ENCODE measurements at regions not wholly inside any gene's neighbourhood (a gene's known extent, or its start where the extent isn't known, plus 50 kb on each side); places are given as distances from the start of the nearest gene placed in this dataset.

DNA sequence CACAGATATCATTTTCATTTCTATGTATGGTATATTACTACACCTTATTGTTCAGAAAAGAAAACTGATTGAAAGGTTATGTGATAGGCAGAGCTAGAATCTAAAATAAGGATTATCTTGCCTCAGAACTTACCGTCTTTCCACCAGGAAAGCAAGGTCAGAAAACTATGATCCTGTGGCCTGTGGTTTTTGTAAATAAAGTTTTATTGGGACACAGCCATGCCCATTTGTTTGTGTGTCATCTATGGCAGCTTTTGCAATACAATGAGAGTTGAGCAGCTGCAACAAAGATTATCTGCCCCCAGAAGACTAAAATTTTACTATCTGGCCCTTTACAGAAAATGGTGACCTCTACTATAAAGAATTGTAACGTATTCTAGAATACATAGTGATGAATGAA is 314.7 kb upstream of the SLCO3A1 start:
- Histone ChIP-seq H3K4me3 (ENCODE audit: low read length in 2 of 2) (no peak overlapping the region), H3K27ac (ENCODE audit: low read depth in 2 of 2, low read length in 2 of 2) (no peak overlapping the region), H3K36me3 (ENCODE audit: control insufficient read depth in 2 of 2, insufficient read depth in 2 of 2, low read length in 2 of 2) (no peaks in the 10 kb centered on the region), H3K9me3 (ENCODE audit: control insufficient read depth in 2 of 2, low read length in 2 of 2) (no peaks in the 10 kb centered on the region), H3K9ac (ENCODE audit: low read depth in 1 of 2, low read length in 2 of 2) (no peak overlapping the region), H3K27me3 (ENCODE audit: control insufficient read depth in 2 of 2, insufficient read depth in 2 of 2, low read length in 2 of 2) (no peaks in the 10 kb centered on the region), H3K4me1 (ENCODE audit: control insufficient read depth in 2 of 2, insufficient read depth in 2 of 2, low read length in 2 of 2) (peaks cover 10 to 21% of the 10 kb centered on the region in 2 donors)

DNA sequence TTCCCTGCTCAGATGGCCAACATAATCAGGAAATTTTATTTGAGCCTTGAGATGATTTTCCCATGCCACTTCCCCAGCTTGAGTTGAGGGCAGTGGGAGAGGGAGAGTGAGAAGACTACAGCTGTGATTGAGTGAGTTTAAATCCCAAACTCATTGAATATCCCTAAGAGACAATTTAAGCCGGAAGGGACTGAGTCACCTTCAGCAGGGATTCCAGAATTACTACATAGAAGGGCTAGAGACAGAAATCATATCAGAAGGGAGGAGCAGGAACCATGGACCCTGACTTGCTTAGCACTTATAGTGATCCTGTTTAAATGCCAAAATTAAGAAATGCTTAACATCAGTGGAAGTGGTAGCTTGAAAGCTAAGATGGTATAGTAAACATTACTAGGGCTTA is 312.2 kb upstream of the SLCO3A1 start:
- Histone ChIP-seq H3K4me3 (ENCODE audit: low read length in 2 of 2) (no peak overlapping the region), H3K36me3 (ENCODE audit: control insufficient read depth in 2 of 2, insufficient read depth in 2 of 2, low read length in 2 of 2) (no peaks in the 10 kb centered on the region), H3K9ac (ENCODE audit: low read depth in 1 of 2, low read length in 2 of 2) (no peak overlapping the region), H3K27me3 (ENCODE audit: control insufficient read depth in 2 of 2, insufficient read depth in 2 of 2, low read length in 2 of 2) (no peaks in the 10 kb centered on the region), H3K27ac (ENCODE audit: low read depth in 2 of 2, low read length in 2 of 2) (no peak overlapping the region), H3K4me1 (ENCODE audit: control insufficient read depth in 2 of 2, insufficient read depth in 2 of 2, low read length in 2 of 2) (peaks cover 6 to 16% of the 10 kb centered on the region in 2 donors), H3K9me3 (ENCODE audit: control insufficient read depth in 2 of 2, low read length in 2 of 2) (no peaks in the 10 kb centered on the region)

GRCh38 chr15:91542226-91542625 is 311.3 kb upstream of the SLCO3A1 start:
- Histone ChIP-seq H3K27ac (ENCODE audit: low read depth in 2 of 2, low read length in 2 of 2) (no peak overlapping the region), H3K36me3 (ENCODE audit: control insufficient read depth in 2 of 2, insufficient read depth in 2 of 2, low read length in 2 of 2) (no peaks in the 10 kb centered on the region), H3K4me1 (ENCODE audit: control insufficient read depth in 2 of 2, insufficient read depth in 2 of 2, low read length in 2 of 2) (peaks cover 0 to 7% of the 10 kb centered on the region in 2 donors), H3K4me3 (ENCODE audit: low read length in 2 of 2) (no peak overlapping the region), H3K27me3 (ENCODE audit: control insufficient read depth in 2 of 2, insufficient read depth in 2 of 2, low read length in 2 of 2) (no peaks in the 10 kb centered on the region), H3K9ac (ENCODE audit: low read depth in 1 of 2, low read length in 2 of 2) (no peak overlapping the region), H3K9me3 (ENCODE audit: control insufficient read depth in 2 of 2, low read length in 2 of 2) (no peaks in the 10 kb centered on the region)

DNA sequence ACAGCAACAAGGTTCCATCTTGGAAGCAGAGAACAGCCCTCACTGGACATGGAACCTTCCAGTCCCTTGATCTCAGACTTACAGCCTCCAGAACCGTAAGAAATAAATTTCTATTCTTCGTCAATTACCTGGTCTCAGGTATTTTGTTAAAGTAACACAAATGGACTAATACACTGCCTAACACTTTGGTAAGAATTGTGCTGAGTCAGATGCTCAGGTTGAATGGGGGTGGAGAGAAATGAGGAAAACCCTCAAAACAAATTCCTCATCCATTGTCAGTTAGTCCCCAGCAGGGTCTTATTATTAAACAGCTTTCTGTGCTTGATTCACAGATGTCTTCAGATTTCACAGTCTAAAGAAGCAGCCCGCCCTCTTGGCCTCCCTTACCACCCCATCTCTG is 306.2 kb upstream of the SLCO3A1 start:
- Histone ChIP-seq H3K9me3 (ENCODE audit: control insufficient read depth in 2 of 2, low read length in 2 of 2) (no peaks in the 10 kb centered on the region), H3K4me3 (ENCODE audit: low read length in 2 of 2) (no peak overlapping the region), H3K27ac (ENCODE audit: low read depth in 2 of 2, low read length in 2 of 2) (no peak overlapping the region), H3K9ac (ENCODE audit: low read depth in 1 of 2, low read length in 2 of 2) (no peak overlapping the region), H3K27me3 (ENCODE audit: control insufficient read depth in 2 of 2, insufficient read depth in 2 of 2, low read length in 2 of 2) (no peaks in the 10 kb centered on the region), H3K36me3 (ENCODE audit: control insufficient read depth in 2 of 2, insufficient read depth in 2 of 2, low read length in 2 of 2) (no peaks in the 10 kb centered on the region), H3K4me1 (ENCODE audit: control insufficient read depth in 2 of 2, insufficient read depth in 2 of 2, low read length in 2 of 2) (no peaks in the 10 kb centered on the region)

DNA sequence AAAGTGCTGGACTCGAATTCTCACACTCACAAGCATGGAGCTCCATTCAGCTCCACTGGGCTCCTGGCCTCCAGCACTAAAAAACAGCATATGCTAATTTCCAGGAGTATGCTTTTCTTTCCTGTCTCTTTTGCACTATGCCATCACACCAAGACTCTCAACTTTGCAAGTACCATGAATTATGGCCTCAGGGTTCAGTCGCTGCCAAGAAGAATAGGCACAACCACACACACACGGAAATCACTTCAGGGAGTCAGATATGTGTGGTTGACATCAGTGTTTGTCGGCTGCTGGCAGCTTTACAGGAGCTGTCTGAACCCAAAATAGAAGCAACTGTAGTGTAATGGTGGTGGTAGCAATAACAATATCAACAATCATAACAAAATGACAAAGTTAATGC is 305.0 kb upstream of the SLCO3A1 start:
- Histone ChIP-seq H3K9ac (ENCODE audit: low read depth in 1 of 2, low read length in 2 of 2) (no peak overlapping the region), H3K9me3 (ENCODE audit: control insufficient read depth in 2 of 2, low read length in 2 of 2) (no peaks in the 10 kb centered on the region), H3K27ac (ENCODE audit: low read depth in 2 of 2, low read length in 2 of 2) (no peak overlapping the region), H3K4me1 (ENCODE audit: control insufficient read depth in 2 of 2, insufficient read depth in 2 of 2, low read length in 2 of 2) (no peaks in the 10 kb centered on the region), H3K27me3 (ENCODE audit: control insufficient read depth in 2 of 2, insufficient read depth in 2 of 2, low read length in 2 of 2) (no peaks in the 10 kb centered on the region), H3K36me3 (ENCODE audit: control insufficient read depth in 2 of 2, insufficient read depth in 2 of 2, low read length in 2 of 2) (no peaks in the 10 kb centered on the region), H3K4me3 (ENCODE audit: low read length in 2 of 2) (no peak overlapping the region)

- no peak overlapping the region for H3K9ac ChIP-seq (ENCODE audit: low read depth in 1 of 2, low read length in 2 of 2)
- H3K9me3 ChIP-seq (ENCODE audit: control insufficient read depth in 2 of 2, low read length in 2 of 2), result no peaks in the 10 kb centered on the region
- no peaks in the 10 kb centered on the region for H3K36me3 ChIP-seq (ENCODE audit: control insufficient read depth in 2 of 2, insufficient read depth in 2 of 2, low read length in 2 of 2)
- no peaks in the 10 kb centered on the region for H3K4me1 ChIP-seq (ENCODE audit: control insufficient read depth in 2 of 2, insufficient read depth in 2 of 2, low read length in 2 of 2)
- H3K4me3 ChIP-seq (ENCODE audit: low read length in 2 of 2), result no peak overlapping the region
- H3K27me3 ChIP-seq (ENCODE audit: control insufficient read depth in 2 of 2, insufficient read depth in 2 of 2, low read length in 2 of 2), result no peaks in the 10 kb centered on the region
- H3K27ac ChIP-seq (ENCODE audit: low read depth in 2 of 2, low read length in 2 of 2), result no peak overlapping the region
These were observed 303.9 kb upstream of the SLCO3A1 start for GRCh38 chr15:91549581-91549980.

DNA sequence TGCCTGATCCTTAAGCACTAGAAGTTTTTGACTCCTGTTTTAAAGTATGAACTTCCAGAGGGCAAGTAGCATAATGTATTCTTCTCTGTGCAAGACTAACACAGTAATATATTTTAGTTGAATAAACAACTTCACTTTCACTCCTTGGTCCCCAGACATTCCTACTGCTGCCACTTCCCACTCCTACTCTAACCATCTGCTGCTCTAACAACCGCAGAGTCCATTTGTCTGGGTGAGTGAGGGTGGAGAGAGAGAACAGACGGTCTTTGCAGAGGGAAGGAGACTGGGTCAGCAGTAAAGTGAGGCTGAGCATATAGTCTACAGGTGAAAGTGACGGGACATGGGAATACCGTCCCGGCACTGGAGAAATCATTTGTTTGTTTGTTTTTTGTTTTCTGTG is 301.0 kb upstream of the SLCO3A1 start:
- no peaks in the 10 kb centered on the region for H3K9me3 ChIP-seq (ENCODE audit: control insufficient read depth in 2 of 2, low read length in 2 of 2)
- no peaks in the 10 kb centered on the region for H3K36me3 ChIP-seq (ENCODE audit: control insufficient read depth in 2 of 2, insufficient read depth in 2 of 2, low read length in 2 of 2)
- no peaks in the 10 kb centered on the region for H3K4me1 ChIP-seq (ENCODE audit: control insufficient read depth in 2 of 2, insufficient read depth in 2 of 2, low read length in 2 of 2)
- no peak overlapping the region for H3K27ac ChIP-seq (ENCODE audit: low read depth in 2 of 2, low read length in 2 of 2)
- no peak overlapping the region for H3K9ac ChIP-seq (ENCODE audit: low read depth in 1 of 2, low read length in 2 of 2)
- no peaks in the 10 kb centered on the region for H3K27me3 ChIP-seq (ENCODE audit: control insufficient read depth in 2 of 2, insufficient read depth in 2 of 2, low read length in 2 of 2)
- no peak overlapping the region for H3K4me3 ChIP-seq (ENCODE audit: low read length in 2 of 2)

GRCh38 chr15:91553196-91553854 is 300.2 kb upstream of the SLCO3A1 start:
- Histone ChIP-seq H3K9ac (ENCODE audit: low read depth in 1 of 2, low read length in 2 of 2) (no peak overlapping the region), H3K27ac (ENCODE audit: low read depth in 2 of 2, low read length in 2 of 2) (no peak overlapping the region)

DNA sequence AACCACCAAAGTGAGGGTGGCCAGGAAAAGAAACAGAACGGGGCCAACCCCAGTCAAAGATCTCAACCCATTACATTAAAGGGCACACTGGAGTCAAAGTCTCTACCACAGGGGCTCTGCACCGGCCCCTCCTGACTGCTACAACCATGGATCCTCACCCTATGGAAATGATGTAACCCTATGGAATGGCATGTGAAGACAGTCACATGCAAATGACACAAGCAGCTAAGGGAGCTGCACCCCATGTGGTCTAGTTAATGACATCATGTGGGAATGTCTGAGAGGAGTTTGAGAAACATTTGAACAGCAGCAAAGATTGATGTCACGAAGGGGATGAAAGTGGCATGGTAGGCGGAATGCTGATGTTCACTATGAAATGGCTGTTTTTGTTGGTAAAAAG is 298.2 kb upstream of the SLCO3A1 start:
- H3K36me3 ChIP-seq (ENCODE audit: control insufficient read depth in 2 of 2, insufficient read depth in 2 of 2, low read length in 2 of 2), result no peaks in the 10 kb centered on the region
- H3K27me3 ChIP-seq (ENCODE audit: control insufficient read depth in 2 of 2, insufficient read depth in 2 of 2, low read length in 2 of 2), result no peaks in the 10 kb centered on the region
- no peak overlapping the region for H3K27ac ChIP-seq (ENCODE audit: low read depth in 2 of 2, low read length in 2 of 2)
- H3K9me3 ChIP-seq (ENCODE audit: control insufficient read depth in 2 of 2, low read length in 2 of 2), result no peaks in the 10 kb centered on the region
- no peak overlapping the region for H3K9ac ChIP-seq (ENCODE audit: low read depth in 1 of 2, low read length in 2 of 2)
- no peaks in the 10 kb centered on the region for H3K4me1 ChIP-seq (ENCODE audit: control insufficient read depth in 2 of 2, insufficient read depth in 2 of 2, low read length in 2 of 2)
- H3K4me3 ChIP-seq (ENCODE audit: low read length in 2 of 2), result no peak overlapping the region

More at GRCh38 chr15:91553196-91553854, 300.2 kb upstream of the SLCO3A1 start:
- Histone ChIP-seq H3K4me1 (ENCODE audit: control insufficient read depth in 2 of 2, insufficient read depth in 2 of 2, low read length in 2 of 2) (no peaks in the 10 kb centered on the region), H3K36me3 (ENCODE audit: control insufficient read depth in 2 of 2, insufficient read depth in 2 of 2, low read length in 2 of 2) (no peaks in the 10 kb centered on the region), H3K9me3 (ENCODE audit: control insufficient read depth in 2 of 2, low read length in 2 of 2) (no peaks in the 10 kb centered on the region), H3K27me3 (ENCODE audit: control insufficient read depth in 2 of 2, insufficient read depth in 2 of 2, low read length in 2 of 2) (no peaks in the 10 kb centered on the region), H3K4me3 (ENCODE audit: low read length in 2 of 2) (no peak overlapping the region)

GRCh38 chr15:91556926-91557325 is 296.6 kb upstream of the SLCO3A1 start:
- H3K4me1 ChIP-seq (ENCODE audit: control insufficient read depth in 2 of 2, insufficient read depth in 2 of 2, low read length in 2 of 2), result no peaks in the 10 kb centered on the region
- no peaks in the 10 kb centered on the region for H3K9me3 ChIP-seq (ENCODE audit: control insufficient read depth in 2 of 2, low read length in 2 of 2)
- no peak overlapping the region for H3K4me3 ChIP-seq (ENCODE audit: low read length in 2 of 2)
- H3K27me3 ChIP-seq (ENCODE audit: control insufficient read depth in 2 of 2, insufficient read depth in 2 of 2, low read length in 2 of 2), result no peaks in the 10 kb centered on the region
- H3K9ac ChIP-seq (ENCODE audit: low read depth in 1 of 2, low read length in 2 of 2), result no peak overlapping the region
- H3K36me3 ChIP-seq (ENCODE audit: control insufficient read depth in 2 of 2, insufficient read depth in 2 of 2, low read length in 2 of 2), result no peaks in the 10 kb centered on the region
- no peak overlapping the region for H3K27ac ChIP-seq (ENCODE audit: low read depth in 2 of 2, low read length in 2 of 2)

DNA sequence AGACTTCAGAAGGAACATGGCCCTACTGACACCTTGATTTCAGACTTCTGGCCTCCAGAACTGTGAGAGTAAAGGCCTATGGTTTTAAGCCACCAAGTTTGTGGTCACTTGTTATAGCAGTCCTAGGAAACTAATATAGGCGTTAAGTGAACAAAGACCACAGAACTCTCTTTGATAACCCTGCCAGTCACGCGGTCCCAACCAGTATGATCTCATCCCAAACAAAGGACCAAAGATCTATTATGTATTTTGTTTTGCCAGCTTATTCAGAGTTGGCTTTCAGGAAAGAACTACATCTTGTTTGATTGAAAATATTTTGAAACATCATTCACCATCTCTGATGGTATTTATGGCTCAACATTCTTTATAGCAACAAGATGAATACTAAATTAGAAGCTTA is 294.4 kb upstream of the SLCO3A1 start:
- H3K36me3 ChIP-seq (ENCODE audit: control insufficient read depth in 2 of 2, insufficient read depth in 2 of 2, low read length in 2 of 2), result no peaks in the 10 kb centered on the region
- no peaks in the 10 kb centered on the region for H3K27me3 ChIP-seq (ENCODE audit: control insufficient read depth in 2 of 2, insufficient read depth in 2 of 2, low read length in 2 of 2)
- no peak overlapping the region for H3K9ac ChIP-seq (ENCODE audit: low read depth in 1 of 2, low read length in 2 of 2)
- no peak overlapping the region for H3K4me3 ChIP-seq (ENCODE audit: low read length in 2 of 2)
- H3K9me3 ChIP-seq (ENCODE audit: control insufficient read depth in 2 of 2, low read length in 2 of 2), result no peaks in the 10 kb centered on the region
- H3K27ac ChIP-seq (ENCODE audit: low read depth in 2 of 2, low read length in 2 of 2), result no peak overlapping the region
- no peaks in the 10 kb centered on the region for H3K4me1 ChIP-seq (ENCODE audit: control insufficient read depth in 2 of 2, insufficient read depth in 2 of 2, low read length in 2 of 2)

All from mucosa of rectum (tissue), 2 donors.